ENCODE measurements at regions not wholly inside any gene's neighbourhood (a gene's known extent, or its start where the extent isn't known, plus 50 kb on each side); places are given as distances from the start of the nearest gene placed in this dataset.

GRCh38 chr19:30102239-30102638 is 160.2 kb downstream of the URI1 start:
- no peaks in the 10 kb centered on the region for H3K36me3 ChIP-seq (ENCODE audit: insufficient read depth, low read length)
- H4K20me1 ChIP-seq (ENCODE audit: insufficient read depth, low read length), result no peaks in the 10 kb centered on the region
- no peak overlapping the region for H3K4me2 ChIP-seq (ENCODE audit: low read length)
- TF ChIP-seq EZH2 (IDR thresholded peaks at IDR 0.05; ENCODE audit: borderline replicate concordance, low read length) (no peak), CTCF (IDR thresholded peaks at IDR 0.05; ENCODE audit: low read length) (no peak)
- no peaks in the 10 kb centered on the region for H3K9me3 ChIP-seq (ENCODE audit: low read length)
- no peaks in the 10 kb centered on the region for H3K79me2 ChIP-seq (ENCODE audit: insufficient read depth, low read length)
- no peaks in the 10 kb centered on the region for H3K27me3 ChIP-seq (ENCODE audit: insufficient read depth, low read length)
- H3K4me1 ChIP-seq (ENCODE audit: insufficient read depth, low read length, severe bottlenecking), result no peaks in the 10 kb centered on the region
- no peak overlapping the region for H3K4me3 ChIP-seq (ENCODE audit: low read depth, low read length, poor library complexity, severe bottlenecking)
- no peak overlapping the region for H3K9ac ChIP-seq (ENCODE audit: low read length)
- H3K9me2 ChIP-seq (ENCODE audit: low read depth, low read length), result no peaks in the 10 kb centered on the region
- no peak overlapping the region for H2AFZ ChIP-seq (ENCODE audit: low read length)
- H3F3A ChIP-seq (ENCODE audit: insufficient read depth, low read length), result no peaks in the 10 kb centered on the region
- H3K27ac ChIP-seq (ENCODE audit: low read depth, low read length, poor library complexity, severe bottlenecking), result no peak overlapping the region

- Histone ChIP-seq H3K36me3 (ENCODE audit: insufficient read depth, low read length) (no peaks in the 10 kb centered on the region), H3K4me2 (ENCODE audit: low read length) (no peak overlapping the region), H2AFZ (ENCODE audit: low read length) (no peak overlapping the region), H3K27me3 (ENCODE audit: insufficient read depth, low read length) (no peaks in the 10 kb centered on the region), H3K4me1 (ENCODE audit: insufficient read depth, low read length, severe bottlenecking) (no peaks in the 10 kb centered on the region), H3K79me2 (ENCODE audit: insufficient read depth, low read length) (no peaks in the 10 kb centered on the region), H3K9me2 (ENCODE audit: low read depth, low read length) (no peaks in the 10 kb centered on the region), H3K4me3 (ENCODE audit: low read depth, low read length, poor library complexity, severe bottlenecking) (no peak overlapping the region), H3K9ac (ENCODE audit: low read length) (no peak overlapping the region), H3K9me3 (ENCODE audit: low read length) (no peaks in the 10 kb centered on the region), H4K20me1 (ENCODE audit: insufficient read depth, low read length) (no peaks in the 10 kb centered on the region), H3F3A (ENCODE audit: insufficient read depth, low read length) (no peaks in the 10 kb centered on the region), H3K27ac (ENCODE audit: low read depth, low read length, poor library complexity, severe bottlenecking) (no peak overlapping the region)
- TF ChIP-seq CTCF (IDR thresholded peaks at IDR 0.05; ENCODE audit: low read length), result no peak
- TF ChIP-seq EZH2 (IDR thresholded peaks at IDR 0.05; ENCODE audit: borderline replicate concordance, low read length), result no peak
These were observed 160.6 kb downstream of the URI1 start for GRCh38 chr19:30102666-30103065.

- TF ChIP-seq EZH2 (IDR thresholded peaks at IDR 0.05; ENCODE audit: borderline replicate concordance, low read length) (no peak), CTCF (IDR thresholded peaks at IDR 0.05; ENCODE audit: low read length) (no peak)
- H3F3A ChIP-seq (ENCODE audit: insufficient read depth, low read length), result no peaks in the 10 kb centered on the region
- H2AFZ ChIP-seq (ENCODE audit: low read length), result no peak overlapping the region
- no peak overlapping the region for H3K27ac ChIP-seq (ENCODE audit: low read depth, low read length, poor library complexity, severe bottlenecking)
- no peaks in the 10 kb centered on the region for H3K9me2 ChIP-seq (ENCODE audit: low read depth, low read length)
- H3K4me1 ChIP-seq (ENCODE audit: insufficient read depth, low read length, severe bottlenecking), result no peaks in the 10 kb centered on the region
- no peaks in the 10 kb centered on the region for H3K79me2 ChIP-seq (ENCODE audit: insufficient read depth, low read length)
- H3K36me3 ChIP-seq (ENCODE audit: insufficient read depth, low read length), result no peaks in the 10 kb centered on the region
- H3K4me3 ChIP-seq (ENCODE audit: low read depth, low read length, poor library complexity, severe bottlenecking), result no peak overlapping the region
- H4K20me1 ChIP-seq (ENCODE audit: insufficient read depth, low read length), result no peaks in the 10 kb centered on the region
- no peaks in the 10 kb centered on the region for H3K27me3 ChIP-seq (ENCODE audit: insufficient read depth, low read length)
- H3K9me3 ChIP-seq (ENCODE audit: low read length), result no peaks in the 10 kb centered on the region
- no peak overlapping the region for H3K4me2 ChIP-seq (ENCODE audit: low read length)
- H3K9ac ChIP-seq (ENCODE audit: low read length), result no peak overlapping the region
These were observed 161.9 kb downstream of the URI1 start for GRCh38 chr19:30103981-30104380.
